ENCODE measurements at regions not wholly inside any gene's neighbourhood (a gene's known extent, or its start where the extent isn't known, plus 50 kb on each side); places are given as distances from the start of the nearest gene placed in this dataset.

- DNase-seq (no peak), ATAC-seq (ENCODE audit: insufficient read depth, low FRiP score) (no peak)
- peaks cover 0 to 9% (median 4%) of the 10 kb centered on the region in 3 donors for H3K27me3 ChIP-seq (ENCODE audit: control insufficient read depth in 3 of 3, insufficient read depth in 3 of 3, low read length in 2 of 3)
- 90 to 97% methylated on average over 3 of the region's 3 CpGs for WGBS, 2 donors
- no peaks in the 10 kb centered on the region for H3K36me3 ChIP-seq (ENCODE audit: control insufficient read depth in 4 of 4, insufficient read depth in 4 of 4, low read length in 4 of 4)
- H3K9ac ChIP-seq (ENCODE audit: insufficient read depth in 1 of 2, low read length in 2 of 2): no peak overlapping the region
- H3K9me3 ChIP-seq (ENCODE audit: control insufficient read depth in 4 of 4, insufficient read depth in 3 of 4, low read length in 3 of 4): no peaks in the 10 kb centered on the region
- no peak overlapping the region for H3K27ac ChIP-seq (ENCODE audit: low read depth in 1 of 2, low read length in 1 of 2)
- TF ChIP-seq, protein P1, sequence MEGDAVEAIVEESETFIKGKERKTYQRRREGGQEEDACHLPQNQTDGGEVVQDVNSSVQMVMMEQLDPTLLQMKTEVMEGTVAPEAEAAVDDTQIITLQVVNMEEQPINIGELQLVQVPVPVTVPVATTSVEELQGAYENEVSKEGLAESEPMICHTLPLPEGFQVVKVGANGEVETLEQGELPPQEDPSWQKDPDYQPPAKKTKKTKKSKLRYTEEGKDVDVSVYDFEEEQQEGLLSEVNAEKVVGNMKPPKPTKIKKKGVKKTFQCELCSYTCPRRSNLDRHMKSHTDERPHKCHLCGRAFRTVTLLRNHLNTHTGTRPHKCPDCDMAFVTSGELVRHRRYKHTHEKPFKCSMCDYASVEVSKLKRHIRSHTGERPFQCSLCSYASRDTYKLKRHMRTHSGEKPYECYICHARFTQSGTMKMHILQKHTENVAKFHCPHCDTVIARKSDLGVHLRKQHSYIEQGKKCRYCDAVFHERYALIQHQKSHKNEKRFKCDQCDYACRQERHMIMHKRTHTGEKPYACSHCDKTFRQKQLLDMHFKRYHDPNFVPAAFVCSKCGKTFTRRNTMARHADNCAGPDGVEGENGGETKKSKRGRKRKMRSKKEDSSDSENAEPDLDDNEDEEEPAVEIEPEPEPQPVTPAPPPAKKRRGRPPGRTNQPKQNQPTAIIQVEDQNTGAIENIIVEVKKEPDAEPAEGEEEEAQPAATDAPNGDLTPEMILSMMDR (IDR thresholded peaks at IDR 0.05; ENCODE audit: control extremely low read depth, extremely low read depth): no peak
- no peaks in the 10 kb centered on the region for H3K4me1 ChIP-seq (ENCODE audit: control insufficient read depth in 5 of 5, insufficient read depth in 5 of 5, low read length in 5 of 5)
- no peak overlapping the region for H3K4me3 ChIP-seq
These were observed 87.4 kb downstream of the CBLL2 start for GRCh38 chrX:22360129-22360528.

DNA sequence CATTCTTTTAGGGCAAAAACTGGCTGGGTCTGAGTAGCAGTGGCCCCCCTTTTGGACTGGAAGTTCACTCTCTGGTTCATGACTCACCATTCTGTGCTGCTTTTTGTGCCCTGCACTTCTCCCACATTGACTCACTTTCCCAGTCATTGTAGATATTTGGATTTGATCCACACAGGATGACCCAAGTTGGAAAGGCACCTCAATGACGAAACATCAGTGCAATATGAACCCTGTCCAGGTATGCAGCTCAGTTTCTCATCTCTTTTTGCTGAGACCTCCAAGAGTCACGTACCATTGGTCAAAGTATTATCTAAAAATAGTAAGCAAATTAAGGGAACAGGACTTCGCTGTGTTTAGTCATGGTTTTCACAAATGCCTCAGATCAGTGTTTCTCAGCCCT lies 92.7 kb downstream of the CBLL2 start:
- 77 to 96% methylated on average over 3 of the region's 3 CpGs for WGBS, 2 donors
- TF ChIP-seq, protein P1 (IDR thresholded peaks at IDR 0.05; ENCODE audit: control extremely low read depth, extremely low read depth): no peak
- Histone ChIP-seq H3K4me1 (ENCODE audit: control insufficient read depth in 5 of 5, insufficient read depth in 5 of 5, low read length in 5 of 5) (no peaks in the 10 kb centered on the region), H3K27me3 (ENCODE audit: control insufficient read depth in 3 of 3, insufficient read depth in 3 of 3, low read length in 2 of 3) (peaks cover 0 to 17% (median under 1%) of the 10 kb centered on the region in 3 donors), H3K4me3 (no peak overlapping the region), H3K9ac (ENCODE audit: insufficient read depth in 1 of 2, low read length in 2 of 2) (no peak overlapping the region), H3K9me3 (ENCODE audit: control insufficient read depth in 4 of 4, insufficient read depth in 3 of 4, low read length in 3 of 4) (no peaks in the 10 kb centered on the region), H3K36me3 (ENCODE audit: control insufficient read depth in 4 of 4, insufficient read depth in 4 of 4, low read length in 4 of 4) (no peaks in the 10 kb centered on the region), H3K27ac (ENCODE audit: low read depth in 1 of 2, low read length in 1 of 2) (no peak overlapping the region)
- no peak for DNase-seq
- ATAC-seq (ENCODE audit: insufficient read depth, low FRiP score): no peak

DNA sequence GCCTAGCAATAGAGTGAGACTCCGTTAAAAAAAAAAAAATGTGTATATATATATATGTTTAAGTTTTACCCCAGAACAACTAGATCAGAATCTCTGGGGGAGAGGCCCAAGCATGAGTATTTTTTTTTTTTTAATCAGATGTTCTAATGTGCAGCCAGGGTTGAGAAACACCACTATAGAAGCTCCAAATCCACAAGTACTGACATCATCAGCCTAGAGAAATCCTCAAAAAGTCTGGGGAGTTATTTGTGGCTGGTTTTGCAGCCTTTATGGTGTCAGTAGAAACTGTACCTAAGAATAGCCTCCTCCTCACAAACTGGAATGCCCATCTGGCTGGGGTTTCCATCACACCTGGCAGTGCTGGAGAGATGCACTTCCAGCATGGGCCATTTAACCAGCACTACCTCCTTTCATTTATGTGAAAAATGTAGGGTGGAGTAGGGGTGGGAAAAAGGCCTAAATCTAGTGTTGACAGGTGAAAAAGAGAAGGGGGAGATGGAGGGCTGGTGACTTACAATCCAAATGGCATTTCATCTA lies 93.5 kb downstream of the CBLL2 start:
- peaks cover 0 to 15% (median 0%) of the 10 kb centered on the region in 3 donors for H3K27me3 ChIP-seq (ENCODE audit: control insufficient read depth in 3 of 3, insufficient read depth in 3 of 3, low read length in 2 of 3)
- H3K4me1 ChIP-seq (ENCODE audit: control insufficient read depth in 5 of 5, insufficient read depth in 5 of 5, low read length in 5 of 5): no peaks in the 10 kb centered on the region
- TF ChIP-seq, protein P1 (IDR thresholded peaks at IDR 0.05; ENCODE audit: control extremely low read depth, extremely low read depth): no peak
- ATAC-seq (ENCODE audit: insufficient read depth, low FRiP score) (no peak), DNase-seq (no peak)
- H3K36me3 ChIP-seq (ENCODE audit: control insufficient read depth in 4 of 4, insufficient read depth in 4 of 4, low read length in 4 of 4): no peaks in the 10 kb centered on the region
- no peak overlapping the region for H3K9ac ChIP-seq (ENCODE audit: insufficient read depth in 1 of 2, low read length in 2 of 2)
- H3K9me3 ChIP-seq (ENCODE audit: control insufficient read depth in 4 of 4, insufficient read depth in 3 of 4, low read length in 3 of 4): no peaks in the 10 kb centered on the region
- H3K4me3 ChIP-seq: no peak overlapping the region
- H3K27ac ChIP-seq (ENCODE audit: low read depth in 1 of 2, low read length in 1 of 2): no peak overlapping the region
- 85 to 100% methylated on average over 1 of the region's 1 CpG for WGBS, 2 donors

DNA sequence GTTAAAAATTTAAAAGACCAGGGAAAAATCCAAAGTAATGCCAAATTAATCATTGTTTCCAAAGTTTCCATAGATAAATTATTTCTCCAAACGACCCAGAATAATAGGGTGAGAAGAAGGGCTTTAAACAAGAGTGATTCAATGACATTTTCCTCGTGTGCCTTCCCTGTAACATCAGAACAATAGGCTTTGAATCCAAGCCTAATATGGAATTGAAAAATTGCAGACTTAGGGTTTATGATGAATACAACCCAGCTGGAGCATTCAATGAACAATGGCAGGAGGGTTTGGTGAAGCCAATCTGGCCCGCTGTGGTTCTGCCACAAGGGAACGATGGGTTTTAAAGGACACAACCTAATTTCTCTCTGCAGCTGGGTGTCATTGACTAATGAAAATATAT lies 94.2 kb downstream of the CBLL2 start:
- TF ChIP-seq, protein P1 (IDR thresholded peaks at IDR 0.05; ENCODE audit: control extremely low read depth, extremely low read depth): no peak
- H3K9me3 ChIP-seq (ENCODE audit: control insufficient read depth in 4 of 4, insufficient read depth in 3 of 4, low read length in 3 of 4): no peaks in the 10 kb centered on the region
- H3K27ac ChIP-seq (ENCODE audit: low read depth in 1 of 2, low read length in 1 of 2): no peak overlapping the region
- ATAC-seq (ENCODE audit: insufficient read depth, low FRiP score) (no peak), DNase-seq (no peak)
- WGBS, 2 donors: 47 to 69% methylated on average over 4 of the region's 4 CpGs
- H3K9ac ChIP-seq (ENCODE audit: insufficient read depth in 1 of 2, low read length in 2 of 2): no peak overlapping the region
- no peak overlapping the region for H3K4me3 ChIP-seq
- H3K36me3 ChIP-seq (ENCODE audit: control insufficient read depth in 4 of 4, insufficient read depth in 4 of 4, low read length in 4 of 4): no peaks in the 10 kb centered on the region
- no peaks in the 10 kb centered on the region for H3K4me1 ChIP-seq (ENCODE audit: control insufficient read depth in 5 of 5, insufficient read depth in 5 of 5, low read length in 5 of 5)
- peaks cover 0 to 15% (median 0%) of the 10 kb centered on the region in 3 donors for H3K27me3 ChIP-seq (ENCODE audit: control insufficient read depth in 3 of 3, insufficient read depth in 3 of 3, low read length in 2 of 3)
